GM21825 (cell line): ENCODE measurements at regions not wholly inside any gene's neighbourhood (a gene's known extent, or its start where the extent isn't known, plus 50 kb on each side); places are given as distances from the start of the nearest gene placed in this dataset.

Source experiments
- ATAC-seq: cut with Tn5 transposase; IDR thresholded peaks from one replicate; pipeline ENCODE4 v1.9.1; 2021; ENCODE audit warnings: mild to moderate bottlenecking, moderate library complexity; ENCODE audit not compliant: unreplicated experiment

DNA sequence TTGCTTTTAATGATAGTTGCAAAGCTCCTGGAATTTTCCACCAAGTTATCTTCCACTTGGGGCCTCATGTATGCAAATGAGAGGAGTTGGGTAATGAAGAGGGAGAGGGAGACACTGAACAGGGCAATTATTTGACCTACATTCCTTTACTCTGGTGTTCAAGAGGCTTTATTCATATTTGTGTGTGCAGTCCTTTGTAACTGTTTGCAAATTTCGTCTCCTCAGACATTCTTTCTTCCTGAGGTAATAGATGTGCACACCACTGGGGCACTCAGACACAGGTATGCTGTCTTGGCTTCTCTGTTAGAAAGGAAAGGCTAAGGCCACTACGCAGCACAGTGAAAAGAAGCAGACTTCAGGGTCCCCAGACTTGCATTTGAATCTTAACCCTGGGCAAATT is 189.7 kb upstream of the IL12A start:
- no peak for ATAC-seq

DNA sequence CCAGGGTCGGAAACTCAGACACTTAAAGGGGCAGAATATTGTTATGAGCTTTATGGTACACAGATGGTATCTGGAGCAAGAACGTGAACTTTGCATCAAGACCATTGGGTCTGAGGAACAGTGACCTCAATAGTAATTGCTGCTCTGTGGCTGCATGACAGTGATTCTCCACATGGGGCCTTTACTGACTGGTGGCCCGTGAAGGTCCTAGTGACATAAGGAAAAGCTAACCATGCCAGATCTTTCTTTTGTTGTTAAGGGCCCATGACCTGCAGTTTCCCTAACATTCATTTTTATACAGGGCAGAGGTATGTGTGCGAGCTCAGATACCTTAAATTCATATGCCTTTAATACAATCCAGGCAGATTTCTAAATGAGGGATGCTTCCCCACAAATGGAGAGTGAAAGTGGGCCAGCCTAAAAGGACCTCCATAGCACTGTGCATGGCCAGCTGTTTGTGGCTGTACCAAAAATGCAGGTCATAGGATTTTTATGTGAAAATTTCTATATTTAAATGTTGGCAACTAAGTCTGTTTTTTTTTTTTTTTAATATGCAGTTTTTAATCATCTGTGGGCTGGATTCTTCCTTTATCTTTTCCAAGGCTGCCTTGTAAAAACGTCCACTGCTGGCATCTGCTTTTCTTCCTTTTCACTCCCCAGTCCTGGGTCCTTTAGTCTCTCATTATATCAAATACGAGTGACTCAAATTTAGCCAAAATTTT is 188.0 kb upstream of the IL12A start:
- ATAC-seq = no peak

DNA sequence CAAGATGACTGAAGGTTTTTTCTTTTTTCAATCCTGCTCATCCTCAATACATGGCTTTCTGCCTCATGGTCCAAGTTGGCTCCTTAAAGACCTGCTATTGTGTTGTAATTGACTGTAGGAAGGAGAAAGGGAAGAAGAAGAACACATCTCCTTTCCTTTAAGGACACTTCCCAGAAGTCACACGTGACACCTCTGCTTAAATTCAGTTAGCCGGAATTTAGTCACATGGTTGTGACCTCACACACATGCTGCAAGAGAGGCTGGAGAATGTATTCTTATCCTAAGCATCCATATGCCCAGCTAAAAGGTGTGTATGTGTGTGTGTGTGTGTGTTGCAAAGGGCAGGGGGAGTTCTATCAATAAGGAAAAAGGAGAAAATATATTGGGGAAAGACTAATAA is 185.8 kb upstream of the IL12A start:
- no peak for ATAC-seq

DNA sequence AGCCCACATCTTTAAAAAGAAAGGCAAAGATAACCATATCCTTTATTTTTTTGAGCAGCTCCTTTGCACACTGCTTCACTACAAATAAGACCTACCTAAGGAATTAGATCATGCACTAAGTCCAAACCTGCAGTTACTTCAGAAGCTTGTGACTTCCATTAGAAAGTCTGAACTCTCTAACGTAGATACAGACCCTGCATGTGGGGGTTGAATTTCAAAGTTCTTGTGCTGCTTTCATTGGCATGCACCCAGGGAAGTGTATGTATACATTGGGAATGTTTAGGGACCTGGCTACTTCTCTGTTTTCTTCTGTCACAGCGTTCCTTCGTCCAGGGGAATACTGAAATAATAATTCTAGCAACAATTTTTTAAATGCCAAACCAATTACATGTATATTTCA is 185.2 kb upstream of the IL12A start:
- no peak for ATAC-seq

DNA sequence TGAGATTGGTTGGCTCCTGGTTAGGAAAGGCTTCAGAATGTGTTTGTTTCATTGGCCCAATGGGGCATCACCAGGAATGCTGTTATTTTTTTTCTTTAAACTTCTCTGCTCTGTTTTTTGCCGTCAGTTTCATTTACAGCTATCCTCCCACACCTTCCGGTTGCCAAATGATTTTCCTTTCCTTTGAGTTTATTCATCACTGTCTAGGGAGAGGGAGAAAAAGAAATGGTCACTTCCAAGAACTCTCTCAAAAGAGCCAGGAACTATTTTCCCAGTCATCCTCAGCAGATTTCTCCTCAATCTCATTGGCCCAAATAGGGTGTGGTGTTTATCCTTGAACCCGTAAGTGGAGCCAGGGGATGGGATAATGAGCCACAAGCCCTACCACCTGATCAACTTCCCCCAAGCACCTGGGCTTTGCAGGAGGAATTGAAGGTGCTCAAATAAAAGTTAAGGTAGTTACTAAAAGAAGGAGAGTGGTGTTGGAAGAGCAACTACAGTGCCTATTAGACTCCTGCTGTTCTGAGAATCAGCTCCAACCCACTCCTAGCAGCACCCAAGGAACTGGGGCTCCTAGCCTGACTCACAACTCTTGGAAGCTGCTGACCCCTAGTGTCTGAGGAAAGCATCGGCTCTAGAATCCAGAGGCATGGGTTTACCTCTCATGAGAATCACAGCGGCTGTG is 183.8 kb upstream of the IL12A start:
- ATAC-seq = peak; percentile 93

DNA sequence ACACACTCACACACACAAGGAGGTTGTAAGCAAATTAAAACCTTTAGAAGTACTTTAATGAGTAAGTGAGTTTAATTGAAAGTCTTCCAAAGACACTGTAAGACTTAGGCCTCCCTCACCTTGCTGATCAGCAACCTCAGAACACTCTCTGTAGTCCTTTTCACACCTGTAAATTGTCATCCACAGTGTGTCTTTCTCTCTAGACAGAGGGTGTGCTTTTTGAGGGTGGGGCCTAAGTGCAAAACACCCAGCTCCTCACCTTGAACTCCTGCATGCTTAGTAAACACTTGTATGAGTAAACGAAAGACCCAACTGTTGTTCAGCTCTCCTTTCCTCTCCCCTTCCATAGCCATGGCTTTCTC is 183.2 kb upstream of the IL12A start:
- no peak for ATAC-seq

DNA sequence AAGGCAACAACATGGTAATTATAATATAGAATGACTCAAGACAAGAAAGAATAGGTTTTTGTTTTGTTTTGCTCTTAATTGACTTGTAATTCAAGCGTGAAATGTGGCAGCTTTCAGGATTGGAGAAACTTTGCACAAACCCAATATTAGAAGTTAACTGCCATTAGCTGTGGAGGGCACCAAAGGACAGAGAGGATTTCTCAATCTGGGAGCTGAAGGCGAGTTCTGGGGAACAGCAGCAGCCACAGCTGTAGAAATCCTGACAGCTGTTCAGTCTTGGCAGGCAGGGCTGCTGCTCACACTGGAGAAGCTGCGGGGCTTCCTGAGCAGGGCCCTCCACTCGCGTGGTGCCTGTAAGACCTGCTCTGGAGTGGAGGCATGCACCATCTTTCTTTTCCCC is 182.2 kb upstream of the IL12A start:
- no peak for ATAC-seq

DNA sequence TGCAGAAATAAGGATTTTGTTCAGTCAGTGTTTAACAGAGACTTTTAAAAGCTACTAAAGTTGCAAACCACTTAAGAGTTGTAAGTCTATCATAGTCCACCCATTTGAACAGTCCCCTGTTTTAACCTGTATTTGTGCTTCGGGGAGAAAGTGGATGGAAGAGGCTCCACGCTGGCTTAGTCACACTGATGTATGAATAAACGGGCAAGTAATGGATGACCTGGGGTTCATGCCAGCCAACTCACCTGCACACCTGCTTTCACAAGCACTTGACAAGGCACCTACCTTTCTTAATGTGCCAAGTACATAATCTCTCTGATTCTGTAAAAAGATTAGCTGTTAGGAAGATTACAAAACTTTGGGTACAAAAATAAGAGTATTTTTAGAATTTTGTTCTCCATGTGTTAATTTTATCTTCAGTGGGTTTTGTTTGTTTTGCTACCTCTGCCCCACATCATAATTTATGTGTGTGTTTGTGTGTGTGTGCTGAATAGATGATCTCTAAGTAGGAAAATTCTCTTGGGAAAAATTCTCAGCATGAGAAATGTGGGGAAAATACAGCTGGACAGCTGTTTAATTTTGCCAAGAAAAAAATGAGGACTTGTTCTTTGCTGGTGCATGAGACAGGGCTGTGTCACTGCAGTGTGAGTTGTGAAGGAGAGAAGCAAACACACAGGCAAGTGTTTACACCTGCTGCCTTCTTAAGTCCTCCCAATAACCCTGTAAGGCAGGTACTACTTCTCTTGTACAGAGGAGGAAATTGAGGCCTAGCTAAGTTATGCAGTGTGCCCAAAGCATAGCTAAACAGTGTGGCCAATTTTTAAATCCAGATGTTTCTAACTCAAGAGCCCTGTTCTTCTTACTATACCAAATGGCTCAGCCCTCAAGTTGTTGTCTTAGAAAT is 181.2 kb upstream of the IL12A start:
- ATAC-seq = no peak

DNA sequence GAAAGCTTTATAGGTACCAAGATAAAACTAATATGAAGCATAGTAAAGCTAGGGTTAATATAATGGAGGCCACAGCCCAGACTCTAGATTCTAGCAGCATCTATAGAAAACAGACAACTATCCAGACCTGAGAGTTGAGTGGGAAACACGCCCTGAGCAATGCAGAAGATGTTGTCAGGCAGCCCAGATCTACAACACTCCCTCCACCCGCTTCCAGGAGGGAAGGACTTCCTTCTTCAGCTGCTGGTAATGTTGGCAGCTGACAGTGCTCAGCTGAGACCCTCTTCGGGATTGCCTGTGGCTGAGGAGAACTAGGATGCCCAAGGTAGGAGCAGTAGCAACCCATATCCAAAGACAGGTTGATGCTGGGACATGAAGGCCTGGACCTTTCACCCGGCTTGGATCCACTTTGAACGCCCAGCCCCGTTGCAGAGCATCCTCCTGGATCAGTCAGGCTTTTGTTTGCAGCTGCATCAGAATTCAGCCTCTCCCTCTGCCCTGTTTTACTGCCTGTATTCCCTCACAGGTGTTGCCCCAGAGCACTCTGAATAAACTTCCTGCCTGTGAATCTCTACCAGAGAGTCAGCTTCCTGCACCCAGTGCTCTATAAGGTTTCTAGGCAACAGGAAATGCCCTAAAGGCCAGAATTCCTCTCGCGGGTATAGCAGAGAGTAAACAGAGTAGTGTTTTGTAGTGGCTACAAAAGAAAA is 174.7 kb upstream of the IL12A start:
- peak; percentile 63 for ATAC-seq

DNA sequence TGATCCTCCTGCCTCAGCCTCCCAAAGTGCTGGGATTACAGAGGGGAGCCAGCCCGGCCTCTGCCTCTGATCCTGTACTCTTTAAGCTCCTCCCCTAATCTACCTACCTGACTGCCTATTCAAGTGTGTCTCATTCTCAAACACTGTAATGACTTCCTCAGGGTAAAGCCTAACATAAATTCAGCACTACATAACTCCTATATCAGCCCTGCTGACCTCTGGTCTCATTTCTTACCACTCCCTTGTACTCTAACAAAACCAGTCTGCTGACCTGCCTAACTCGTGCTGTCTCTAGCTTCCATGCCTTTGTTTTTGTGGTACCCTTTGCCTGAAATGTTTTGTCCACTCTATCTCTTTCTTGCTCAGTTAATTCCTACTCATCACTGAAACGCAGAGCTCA is 172.1 kb upstream of the IL12A start:
- ATAC-seq = no peak

DNA sequence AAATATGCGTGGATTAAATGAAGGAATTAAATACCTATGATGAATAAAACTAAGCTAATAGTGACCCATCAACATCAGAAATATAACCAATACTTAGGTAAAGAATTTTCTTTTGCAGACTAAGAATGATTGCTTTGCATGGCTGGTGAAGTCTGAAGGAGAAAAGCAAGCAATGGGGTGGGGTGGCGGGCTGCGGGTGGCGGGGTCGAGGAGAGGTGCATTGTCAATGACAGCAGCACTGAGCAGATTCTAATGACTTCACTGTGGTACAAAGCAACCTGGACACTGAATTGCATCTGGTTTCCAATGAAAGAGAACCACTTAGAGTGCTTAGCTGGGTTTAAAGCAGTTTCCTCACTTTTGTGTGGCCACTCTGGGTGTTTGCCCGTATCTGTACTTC is 171.5 kb upstream of the IL12A start:
- ATAC-seq = no peak

DNA sequence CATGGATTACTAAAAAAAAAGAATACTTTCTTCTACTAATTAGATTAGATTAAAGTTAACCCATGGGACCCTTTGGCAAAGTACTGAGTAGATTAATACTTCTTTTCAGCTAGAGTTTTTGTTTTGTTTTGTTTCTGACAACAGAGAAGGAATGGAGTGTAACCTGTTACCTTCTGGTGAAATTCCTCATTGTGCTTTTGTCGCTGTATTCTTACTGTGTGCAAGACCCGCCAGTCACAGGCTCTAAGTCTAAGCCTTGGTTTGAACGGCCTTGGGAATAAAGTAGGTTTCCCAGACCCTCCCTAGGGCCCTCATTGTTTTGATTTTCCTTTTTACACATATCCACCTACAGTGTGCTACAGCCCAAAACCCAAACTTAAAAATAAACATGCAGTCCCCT is 171.1 kb upstream of the IL12A start:
- no peak for ATAC-seq

DNA sequence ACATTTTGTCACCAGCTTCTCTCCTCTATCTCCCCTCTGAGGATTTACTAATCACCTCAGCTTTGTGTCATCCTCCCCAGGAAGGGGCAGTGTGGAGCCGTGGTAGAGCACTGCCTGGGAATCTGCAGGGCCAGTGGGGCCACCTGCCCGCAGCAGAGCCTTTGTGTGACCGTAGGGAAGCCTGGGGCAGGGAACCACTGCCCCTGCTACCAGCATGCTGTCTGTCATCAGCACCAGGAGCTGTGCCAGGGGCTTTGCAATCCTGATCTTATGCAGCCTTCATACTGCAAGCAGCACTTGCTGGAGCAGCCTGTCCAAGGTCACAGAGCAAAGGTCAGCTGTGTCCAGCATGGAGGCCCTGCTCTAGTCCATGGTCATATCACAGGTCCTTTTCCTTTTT is 170.2 kb upstream of the IL12A start:
- ATAC-seq = no peak

DNA sequence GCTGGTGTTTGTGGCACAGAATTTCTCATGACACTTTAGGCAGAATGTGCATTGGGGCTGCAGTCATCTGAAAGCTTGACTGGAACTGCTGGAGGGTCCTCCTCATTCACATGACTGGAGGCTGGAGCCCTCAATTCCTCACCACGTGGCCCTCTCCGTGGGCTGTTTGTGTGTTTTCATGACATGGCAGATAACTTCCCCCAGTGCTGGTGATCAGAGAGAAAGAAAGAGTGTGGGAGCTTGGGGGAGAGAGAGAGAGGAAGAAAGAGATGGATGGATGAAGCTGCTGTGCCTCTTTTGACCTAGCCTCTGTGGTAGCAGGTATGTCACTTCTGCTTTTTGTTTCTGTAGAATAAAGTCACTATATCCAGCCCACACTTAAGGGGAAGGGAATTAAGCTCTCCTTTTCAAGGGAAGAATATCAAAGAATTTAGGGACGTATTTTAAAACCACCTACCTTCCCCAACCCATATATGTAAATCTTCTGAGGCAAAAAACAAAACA is 169.6 kb upstream of the IL12A start:
- ATAC-seq = no peak

DNA sequence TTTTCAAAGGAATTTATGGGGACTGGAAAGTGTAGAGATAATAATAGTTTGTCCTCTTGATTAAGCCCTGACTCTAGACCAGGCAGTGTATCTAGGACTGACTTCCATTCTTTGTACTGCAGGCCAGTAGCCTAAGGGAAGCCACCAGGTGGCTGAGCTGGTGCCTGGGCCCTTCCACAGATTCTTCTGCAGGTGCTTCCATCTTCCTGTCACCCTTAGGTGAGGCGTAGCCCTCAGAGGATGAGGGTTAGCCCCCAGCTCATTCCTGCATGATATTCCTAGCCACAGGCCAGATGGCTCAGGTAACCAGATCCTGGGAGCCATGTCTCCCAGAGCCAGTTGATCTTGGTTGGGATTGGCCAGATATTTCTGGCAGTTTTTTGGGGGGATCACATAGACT is 169.0 kb upstream of the IL12A start:
- ATAC-seq = no peak

DNA sequence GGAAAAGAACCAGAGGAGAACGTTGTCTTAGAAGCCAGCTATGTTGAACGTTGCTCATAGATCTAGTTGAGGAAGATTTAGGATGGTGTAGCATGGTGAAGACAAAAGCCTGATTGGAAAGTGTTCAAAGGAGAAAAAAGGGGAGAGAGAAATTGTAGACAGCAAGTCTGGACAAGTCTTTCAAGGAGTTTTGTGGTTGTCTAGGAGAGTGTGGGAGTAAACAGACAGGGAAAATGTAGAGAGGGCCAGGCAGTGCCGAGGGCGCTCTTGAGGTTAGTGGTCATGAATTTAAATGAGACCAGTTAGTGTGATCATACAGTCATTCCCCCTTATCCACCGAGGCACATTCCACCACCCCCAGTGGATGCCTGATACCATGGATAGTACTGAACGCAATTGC is 167.5 kb upstream of the IL12A start:
- ATAC-seq = no peak

DNA sequence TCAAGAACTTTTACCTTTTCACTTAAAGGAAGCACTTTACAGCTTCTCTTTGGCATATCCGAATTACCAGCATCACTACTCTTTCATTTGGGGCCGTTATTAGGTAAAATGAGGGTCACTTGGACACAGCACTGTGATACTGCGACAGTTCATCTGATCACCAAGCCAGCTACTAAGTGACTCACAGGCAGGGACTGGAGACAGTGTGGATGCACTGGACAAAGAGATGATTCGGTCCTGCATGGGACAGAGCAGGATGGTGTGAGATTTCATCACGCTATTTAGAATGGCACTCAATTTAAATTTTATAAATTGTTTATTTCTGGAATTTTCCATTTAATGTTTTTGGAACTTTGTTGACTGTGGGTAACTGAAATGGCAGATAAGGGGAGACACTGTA is 166.9 kb upstream of the IL12A start:
- no peak for ATAC-seq

DNA sequence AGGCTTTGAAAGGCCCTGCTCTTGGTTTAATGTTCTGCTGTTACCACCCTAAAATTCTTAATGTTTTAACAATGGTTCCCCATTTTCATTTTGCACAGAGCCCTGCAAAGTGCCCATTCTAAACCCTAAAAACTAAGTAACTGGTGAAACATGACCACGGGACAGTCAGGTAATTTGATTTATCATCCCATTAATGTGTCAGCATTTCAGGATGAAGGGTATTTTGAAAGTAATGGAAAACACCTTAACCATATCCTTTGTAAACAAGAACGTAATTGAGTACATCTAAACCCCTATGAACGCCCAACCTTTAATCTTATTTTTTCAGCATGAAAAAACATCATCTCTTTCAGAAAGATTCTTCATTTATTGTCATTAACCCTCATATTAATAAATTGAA is 164.9 kb upstream of the IL12A start:
- ATAC-seq = no peak

DNA sequence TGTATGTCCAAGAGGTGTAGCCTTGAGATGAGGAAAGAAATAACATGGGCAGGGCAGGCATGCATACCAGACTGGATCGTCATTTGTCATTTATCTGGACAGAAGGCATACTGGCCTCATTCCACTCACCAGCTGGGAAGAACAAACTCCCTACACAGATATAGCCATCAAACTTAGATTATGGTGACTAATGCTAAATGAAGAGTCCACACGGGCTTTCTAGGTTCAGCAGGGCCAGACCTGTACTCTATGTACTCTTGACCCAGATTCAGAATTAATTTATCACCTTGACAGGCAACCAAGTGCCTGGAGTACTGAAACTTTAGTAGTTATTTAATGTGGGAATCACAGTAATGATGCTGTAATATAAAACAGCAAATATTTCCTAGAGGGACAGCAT is 164.3 kb upstream of the IL12A start:
- ATAC-seq = no peak

DNA sequence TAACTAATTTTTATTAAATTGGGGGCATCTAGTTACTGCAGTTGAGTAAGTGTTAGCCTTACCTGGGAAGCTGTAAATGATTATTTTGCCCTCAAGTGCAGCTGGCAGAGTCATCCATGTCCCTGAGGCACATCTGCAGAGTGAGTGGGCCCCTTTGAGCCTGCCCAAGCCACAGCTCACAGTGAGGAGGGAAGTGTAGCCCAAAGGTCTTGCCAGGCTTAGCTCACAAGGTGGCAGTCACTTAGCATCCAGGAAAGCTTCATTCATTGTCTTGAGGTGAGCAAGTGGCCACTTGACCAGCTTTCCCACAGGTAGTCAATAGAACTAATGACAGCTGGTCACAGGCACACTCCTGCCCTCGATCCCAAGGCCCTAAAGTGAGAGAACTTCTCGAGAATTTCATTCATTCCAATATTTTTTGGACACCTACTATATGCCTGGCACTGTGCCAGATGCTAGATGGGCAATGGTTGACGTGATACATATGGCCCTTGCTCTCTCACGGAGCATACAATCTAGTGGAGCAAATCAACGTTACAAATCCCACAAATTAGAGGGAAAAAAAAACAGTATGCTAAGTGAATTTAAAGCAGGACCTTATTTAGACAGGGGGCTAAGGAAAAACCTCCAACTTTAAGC is 163.3 kb upstream of the IL12A start:
- no peak for ATAC-seq

DNA sequence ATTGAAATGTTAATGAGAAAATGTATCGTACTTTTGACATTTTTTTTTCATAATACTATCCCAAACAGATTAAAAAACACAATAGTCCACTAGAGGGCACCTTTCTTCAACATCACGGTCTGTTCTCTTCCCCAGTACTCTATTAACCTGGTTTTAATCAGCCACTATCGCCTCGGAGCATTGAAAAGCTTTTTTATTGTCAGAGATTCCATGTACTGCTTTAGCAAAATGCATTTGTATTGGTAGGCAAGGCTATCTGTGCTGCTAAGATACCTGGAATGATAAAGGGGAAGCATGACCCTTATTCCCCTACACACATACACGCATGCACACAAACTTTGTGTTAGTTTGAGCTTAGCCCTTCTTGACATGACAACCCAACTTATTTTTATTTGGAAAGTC is 160.1 kb upstream of the IL12A start:
- ATAC-seq = no peak
